HepG2 (cell line): ENCODE measurements at regions not wholly inside any gene's neighbourhood (a gene's known extent, or its start where the extent isn't known, plus 50 kb on each side); places are given as distances from the start of the nearest gene placed in this dataset.

Source experiments
- ATAC-seq: fragments of 200-7000 bp; cut with Tn5 transposase; 3 replicates; pipeline ENCODE4 v1.9.1; 2020; ENCODE audit warnings: mild to moderate bottlenecking, moderate library complexity
- BruUV-seq: library from RNA; stranded (reverse); fragments of 400-500 nt; replicated peaks from 2 replicates; lab custom pipeline; 2021; lab: Mats Ljungman, UMichigan
- CTCF ChIA-PET: fragments of 300-600 bp; formaldehyde crosslinking; extraction: SDS; loops from one replicate; lab custom pipeline; 2021; ENCODE audit warnings: low total read pairs, inconsistent platforms, low intra/inter-chr PET ratio; lab: Yijun Ruan, JAX
- POLR2A ChIA-PET: fragments of 350-600 bp; sonication (Branson Sonifier 250); formaldehyde crosslinking; loops from one replicate; lab custom pipeline; 2020; ENCODE audit warnings: antibody characterized with exemption, inconsistent platforms; lab: Yijun Ruan, JAX
- DNase-seq: peaks from one replicate; pipeline ENCODE4 v3.0.0-alpha.2; 2015; ENCODE audit warnings: low spot score
- FAIRE-seq: peaks from 3 replicates; lab custom pipeline; 2011; peaks lifted over from hg19 to GRCh38; lab: Jason Lieb, UNC
- H2AFZ ChIP-seq: one replicate; pipeline ENCODE4 v1.6.1; 2011; ENCODE audit warnings: low read length, inconsistent platforms
- H3K27ac ChIP-seq: fragments of 300-600 bp; 3 replicates; pipeline ENCODE4 v1.8.0; 2011; ENCODE audit warnings: mixed run types, mild to moderate bottlenecking, mixed read lengths, low read length, inconsistent platforms; ENCODE audit not compliant: insufficient read depth; ENCODE audit errors: extremely low read length
- H3K27me3 ChIP-seq, 2 experiments: fragments of 200-600 bp in 1 of 2; 2 replicates in 1 of 2; 3 replicates in 1 of 2; pipeline versions ENCODE4 v1.6.0 to v1.8.0; 2011; ENCODE audit warnings: low read length in 2 of 2, mild to moderate bottlenecking in 2 of 2, moderate library complexity in 2 of 2, inconsistent platforms in 1 of 2; ENCODE audit not compliant: insufficient read depth in 2 of 2, control insufficient read depth in 1 of 2
- H3K36me3 ChIP-seq, 2 experiments: fragments of 200-600 bp in 1 of 2; replicated peaks in 1 of 2; 2 replicates in 1 of 2; 3 replicates in 1 of 2; pipeline versions ENCODE4 v1.5.1 to v1.8.0; 2011; ENCODE audit warnings: low read length in 2 of 2, inconsistent platforms in 1 of 2; ENCODE audit not compliant: insufficient read depth in 2 of 2, control insufficient read depth in 1 of 2
- H3K4me1 ChIP-seq: 2 replicates; pipeline ENCODE4 v1.5.1; 2012; ENCODE audit warnings: low read length, inconsistent platforms; ENCODE audit not compliant: insufficient read depth
- H3K4me2 ChIP-seq: 2 replicates; pipeline ENCODE4 v1.6.0; 2011; ENCODE audit warnings: low read depth, low read length, inconsistent platforms
- H3K4me3 ChIP-seq, 3 experiments: fragments of 200-600 bp in 1 of 3; sonication (generic), shearing (Covaris generic) in 1 of 3; replicated peaks in 1 of 3; 2 replicates each; pipeline ENCODE4 v1.5.1; 2011 to 2016; ENCODE audit warnings: low read length in 3 of 3, inconsistent platforms in 2 of 3, low read depth in 2 of 3, mild to moderate bottlenecking in 2 of 3, control low read depth in 1 of 3, mixed read lengths in 1 of 3; ENCODE audit not compliant: insufficient read depth in 1 of 3
- H3K79me2 ChIP-seq: one replicate; pipeline ENCODE4 v1.6.1; 2011; ENCODE audit warnings: low read length, inconsistent platforms; ENCODE audit not compliant: insufficient read depth
- H3K9ac ChIP-seq: 2 replicates; pipeline ENCODE4 v1.6.0; 2011; ENCODE audit warnings: mild to moderate bottlenecking, low read depth, low read length, inconsistent platforms; ENCODE audit not compliant: insufficient read depth
- H3K9me3 ChIP-seq: 2 replicates; pipeline ENCODE4 v1.5.1; 2012; ENCODE audit warnings: mild to moderate bottlenecking, low read length
- H4K20me1 ChIP-seq: 2 replicates; pipeline ENCODE4 v1.6.0; 2011; ENCODE audit warnings: inconsistent platforms, mild to moderate bottlenecking, low read length, moderate library complexity; ENCODE audit not compliant: insufficient read depth
- BORCS8-MEF2B ChIP-seq: sonication (generic); formaldehyde crosslinking; IDR thresholded peaks from 2 replicates; pipeline ENCODE4 v1.8.0; 2022; ENCODE audit warnings: mild to moderate bottlenecking, missing genetic modification reagents
- FOXK2 ChIP-seq: fragments of 450-650 bp; IDR thresholded peaks from 2 replicates; pipeline ENCODE4 v1.6.1; 2016
- KLF12 ChIP-seq: sonication (generic); formaldehyde crosslinking; IDR thresholded peaks from 2 replicates; pipeline ENCODE4 v1.4.0; 2020; ENCODE audit warnings: missing genetic modification reagents, borderline replicate concordance
- MEIS2 ChIP-seq: sonication (generic); formaldehyde crosslinking; IDR thresholded peaks from 2 replicates; pipeline ENCODE4 v1.9.0; 2021; ENCODE audit warnings: mild to moderate bottlenecking, missing genetic modification reagents
- ONECUT2 ChIP-seq: sonication (generic); formaldehyde crosslinking; IDR thresholded peaks from 2 replicates; pipeline ENCODE4 v1.4.0; 2020; ENCODE audit warnings: missing genetic modification reagents
- POLR2A ChIP-seq, 2 experiments: IDR thresholded peaks; 2 replicates each; pipeline ENCODE4 v1.6.1; 2011; ENCODE audit warnings: low read depth in 2 of 2, low read length in 2 of 2, mild to moderate bottlenecking in 1 of 2, moderate library complexity in 1 of 2; ENCODE audit not compliant: insufficient read depth in 1 of 2
- SNAPC2 ChIP-seq: sonication (generic); formaldehyde crosslinking; IDR thresholded peaks from 2 replicates; pipeline ENCODE4 v1.8.1; 2022; ENCODE audit warnings: mild to moderate bottlenecking, missing genetic modification reagents
- TP53 ChIP-seq: sonication (generic); formaldehyde crosslinking; conservative IDR thresholded peaks from 2 replicates; pipeline ENCODE4 v1.4.0; 2020; ENCODE audit warnings: missing genetic modification reagents
- ZSCAN30 ChIP-seq: sonication (generic); formaldehyde crosslinking; IDR thresholded peaks from 2 replicates; pipeline ENCODE4 v1.5.0; 2020; ENCODE audit warnings: mild to moderate bottlenecking, missing genetic modification reagents
- WGBS: methylation state at CpG from one replicate; pipeline ENCODE4 v1.1.6; 2017; ENCODE audit warnings: low lambda C conversion rate; 5-methylcytosine and 5-hydroxymethylcytosine counted together
- in situ Hi-C: cut with HindIII; loops from 2 replicates; pipeline ENCODE4 v1.10.0; 2017; ENCODE audit warnings: low pct_unique_long_range_greater_than_20kb; ENCODE audit not compliant: extremely low pct_ligation_motif_present
- intact Hi-C: fragments of 100-400 bp; cut with micrococcal nuclease; formaldehyde crosslinking; loops from one replicate; pipeline ENCODE4 v1.10.0; 2022; ENCODE audit not compliant: unreplicated experiment
- TF ChIP-seq, protein P1 (sequence below): sonication (generic); formaldehyde crosslinking; IDR thresholded peaks from 2 replicates; pipeline ENCODE4 v1.8.1; 2023; ENCODE audit warnings: mild to moderate bottlenecking, missing genetic modification reagents
- TF ChIP-seq, protein P2 (sequence below), 2 experiments: fragments of 450-650 bp in 1 of 2; sonication (generic) in 1 of 2; formaldehyde crosslinking; IDR thresholded peaks; 2 replicates each; pipeline versions ENCODE4 v1.5.0 to v1.8.0; 2020 to 2022; ENCODE audit warnings: mild to moderate bottlenecking in 1 of 2, missing genetic modification reagents in 1 of 2
- TF ChIP-seq, protein P3 (sequence below): IDR thresholded peaks from 2 replicates; pipeline ENCODE4 v1.4.0; 2020; ENCODE audit warnings: mild to moderate bottlenecking, missing genetic modification reagents
- TF ChIP-seq, protein P4 (sequence below): fragments of 450-650 bp; IDR thresholded peaks from 2 replicates; pipeline ENCODE4 v1.6.1; 2017; ENCODE audit warnings: mild to moderate bottlenecking

DNA sequence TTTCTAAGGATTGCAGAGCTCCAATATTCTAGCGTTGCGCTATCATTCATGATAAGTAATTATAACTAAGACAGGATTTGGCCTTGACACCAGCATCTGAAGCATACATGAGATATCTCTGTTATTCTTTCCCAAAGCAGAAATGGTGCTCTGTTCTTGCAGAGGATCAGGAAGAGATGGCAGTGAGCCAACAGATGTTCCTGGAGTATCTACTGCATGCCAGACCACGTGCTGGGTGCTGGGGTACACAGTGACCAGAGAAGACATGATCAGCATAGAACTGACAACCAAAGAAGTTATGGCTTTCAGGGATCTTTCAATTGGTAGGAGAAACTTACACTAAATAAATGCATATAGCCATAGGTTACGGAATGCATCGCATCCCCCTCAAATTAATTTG, 63.7 kb upstream of the PLXNA4 start:
- no peaks in the 10 kb centered on the region for H3K79me2 ChIP-seq
- 32% methylated on average over 5 of the region's 5 CpGs for WGBS

More for the DNA sequence above, 63.7 kb upstream of the PLXNA4 start:
- Histone ChIP-seq H3K4me1 (no peaks in the 10 kb centered on the region), H3K4me3 (no peak overlapping the region), H3K9ac (no peak overlapping the region), H3K27me3 (peaks cover 0 to 12% of the 10 kb centered on the region in 2 experiments; a peak in 2 of 5 replicates), H3K27ac (no peak overlapping the region), H2AFZ (no peak overlapping the region), H4K20me1 (no peaks in the 10 kb centered on the region), H3K36me3 (no peaks in the 10 kb centered on the region), H3K9me3 (no peaks in the 10 kb centered on the region), H3K4me2 (no peak overlapping the region)
- TF ChIP-seq ONECUT2 (CRISPR knock-in tag): no peak
- TF ChIP-seq ZSCAN30 (CRISPR knock-in tag): no peak
- TF ChIP-seq, protein P1, sequence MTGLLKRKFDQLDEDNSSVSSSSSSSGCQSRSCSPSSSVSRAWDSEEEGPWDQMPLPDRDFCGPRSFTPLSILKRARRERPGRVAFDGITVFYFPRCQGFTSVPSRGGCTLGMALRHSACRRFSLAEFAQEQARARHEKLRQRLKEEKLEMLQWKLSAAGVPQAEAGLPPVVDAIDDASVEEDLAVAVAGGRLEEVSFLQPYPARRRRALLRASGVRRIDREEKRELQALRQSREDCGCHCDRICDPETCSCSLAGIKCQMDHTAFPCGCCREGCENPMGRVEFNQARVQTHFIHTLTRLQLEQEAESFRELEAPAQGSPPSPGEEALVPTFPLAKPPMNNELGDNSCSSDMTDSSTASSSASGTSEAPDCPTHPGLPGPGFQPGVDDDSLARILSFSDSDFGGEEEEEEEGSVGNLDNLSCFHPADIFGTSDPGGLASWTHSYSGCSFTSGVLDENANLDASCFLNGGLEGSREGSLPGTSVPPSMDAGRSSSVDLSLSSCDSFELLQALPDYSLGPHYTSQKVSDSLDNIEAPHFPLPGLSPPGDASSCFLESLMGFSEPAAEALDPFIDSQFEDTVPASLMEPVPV: no peak
- TF ChIP-seq BORCS8-MEF2B (CRISPR knock-in tag): no peak
- TF ChIP-seq POLR2A (IDR thresholded peaks at IDR 0.05; ENCODE audit: insufficient read depth in 1 of 2, low read depth in 2 of 2, low read length in 2 of 2): no peak
- TF ChIP-seq SNAPC2 (CRISPR knock-in tag): no peak
- no peak for TF ChIP-seq MEIS2 (CRISPR knock-in tag)
- TF ChIP-seq, protein P2, sequence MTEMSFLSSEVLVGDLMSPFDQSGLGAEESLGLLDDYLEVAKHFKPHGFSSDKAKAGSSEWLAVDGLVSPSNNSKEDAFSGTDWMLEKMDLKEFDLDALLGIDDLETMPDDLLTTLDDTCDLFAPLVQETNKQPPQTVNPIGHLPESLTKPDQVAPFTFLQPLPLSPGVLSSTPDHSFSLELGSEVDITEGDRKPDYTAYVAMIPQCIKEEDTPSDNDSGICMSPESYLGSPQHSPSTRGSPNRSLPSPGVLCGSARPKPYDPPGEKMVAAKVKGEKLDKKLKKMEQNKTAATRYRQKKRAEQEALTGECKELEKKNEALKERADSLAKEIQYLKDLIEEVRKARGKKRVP (CRISPR knock-in tag; IDR thresholded peaks at IDR 0.05): no peak
- TF ChIP-seq, protein P3, sequence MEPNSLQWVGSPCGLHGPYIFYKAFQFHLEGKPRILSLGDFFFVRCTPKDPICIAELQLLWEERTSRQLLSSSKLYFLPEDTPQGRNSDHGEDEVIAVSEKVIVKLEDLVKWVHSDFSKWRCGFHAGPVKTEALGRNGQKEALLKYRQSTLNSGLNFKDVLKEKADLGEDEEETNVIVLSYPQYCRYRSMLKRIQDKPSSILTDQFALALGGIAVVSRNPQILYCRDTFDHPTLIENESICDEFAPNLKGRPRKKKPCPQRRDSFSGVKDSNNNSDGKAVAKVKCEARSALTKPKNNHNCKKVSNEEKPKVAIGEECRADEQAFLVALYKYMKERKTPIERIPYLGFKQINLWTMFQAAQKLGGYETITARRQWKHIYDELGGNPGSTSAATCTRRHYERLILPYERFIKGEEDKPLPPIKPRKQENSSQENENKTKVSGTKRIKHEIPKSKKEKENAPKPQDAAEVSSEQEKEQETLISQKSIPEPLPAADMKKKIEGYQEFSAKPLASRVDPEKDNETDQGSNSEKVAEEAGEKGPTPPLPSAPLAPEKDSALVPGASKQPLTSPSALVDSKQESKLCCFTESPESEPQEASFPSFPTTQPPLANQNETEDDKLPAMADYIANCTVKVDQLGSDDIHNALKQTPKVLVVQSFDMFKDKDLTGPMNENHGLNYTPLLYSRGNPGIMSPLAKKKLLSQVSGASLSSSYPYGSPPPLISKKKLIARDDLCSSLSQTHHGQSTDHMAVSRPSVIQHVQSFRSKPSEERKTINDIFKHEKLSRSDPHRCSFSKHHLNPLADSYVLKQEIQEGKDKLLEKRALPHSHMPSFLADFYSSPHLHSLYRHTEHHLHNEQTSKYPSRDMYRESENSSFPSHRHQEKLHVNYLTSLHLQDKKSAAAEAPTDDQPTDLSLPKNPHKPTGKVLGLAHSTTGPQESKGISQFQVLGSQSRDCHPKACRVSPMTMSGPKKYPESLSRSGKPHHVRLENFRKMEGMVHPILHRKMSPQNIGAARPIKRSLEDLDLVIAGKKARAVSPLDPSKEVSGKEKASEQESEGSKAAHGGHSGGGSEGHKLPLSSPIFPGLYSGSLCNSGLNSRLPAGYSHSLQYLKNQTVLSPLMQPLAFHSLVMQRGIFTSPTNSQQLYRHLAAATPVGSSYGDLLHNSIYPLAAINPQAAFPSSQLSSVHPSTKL (CRISPR knock-in tag): no peak
- TF ChIP-seq TP53 (CRISPR knock-in tag): no peak
- no peak for TF ChIP-seq KLF12 (CRISPR knock-in tag)
- TF ChIP-seq, protein P4, sequence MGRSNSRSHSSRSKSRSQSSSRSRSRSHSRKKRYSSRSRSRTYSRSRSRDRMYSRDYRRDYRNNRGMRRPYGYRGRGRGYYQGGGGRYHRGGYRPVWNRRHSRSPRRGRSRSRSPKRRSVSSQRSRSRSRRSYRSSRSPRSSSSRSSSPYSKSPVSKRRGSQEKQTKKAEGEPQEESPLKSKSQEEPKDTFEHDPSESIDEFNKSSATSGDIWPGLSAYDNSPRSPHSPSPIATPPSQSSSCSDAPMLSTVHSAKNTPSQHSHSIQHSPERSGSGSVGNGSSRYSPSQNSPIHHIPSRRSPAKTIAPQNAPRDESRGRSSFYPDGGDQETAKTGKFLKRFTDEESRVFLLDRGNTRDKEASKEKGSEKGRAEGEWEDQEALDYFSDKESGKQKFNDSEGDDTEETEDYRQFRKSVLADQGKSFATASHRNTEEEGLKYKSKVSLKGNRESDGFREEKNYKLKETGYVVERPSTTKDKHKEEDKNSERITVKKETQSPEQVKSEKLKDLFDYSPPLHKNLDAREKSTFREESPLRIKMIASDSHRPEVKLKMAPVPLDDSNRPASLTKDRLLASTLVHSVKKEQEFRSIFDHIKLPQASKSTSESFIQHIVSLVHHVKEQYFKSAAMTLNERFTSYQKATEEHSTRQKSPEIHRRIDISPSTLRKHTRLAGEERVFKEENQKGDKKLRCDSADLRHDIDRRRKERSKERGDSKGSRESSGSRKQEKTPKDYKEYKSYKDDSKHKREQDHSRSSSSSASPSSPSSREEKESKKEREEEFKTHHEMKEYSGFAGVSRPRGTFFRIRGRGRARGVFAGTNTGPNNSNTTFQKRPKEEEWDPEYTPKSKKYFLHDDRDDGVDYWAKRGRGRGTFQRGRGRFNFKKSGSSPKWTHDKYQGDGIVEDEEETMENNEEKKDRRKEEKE: no peak
- no peak for TF ChIP-seq FOXK2
- in situ Hi-C loops: no loop called here
- no peak for FAIRE-seq
- POLR2A ChIA-PET: no interaction called here
- DNase-seq: no peak
- CTCF ChIA-PET: no interaction called here
- no peak for ATAC-seq
- intact Hi-C loops: loop anchor here (1.0 kb wide), 1 partner anchor 41 kb away; no protein-coding TSS in a partner anchor
- no TSS peak for BruUV-seq
